ENCODE measurements at regions not wholly inside any gene's neighbourhood (a gene's known extent, or its start where the extent isn't known, plus 50 kb on each side); places are given as distances from the start of the nearest gene placed in this dataset.

- no peak for DNase-seq
These were observed 321.3 kb downstream of the PHF14 start for GRCh38 chr7:11294965-11295364.

- no peak for DNase-seq
These were observed 323.5 kb downstream of the PHF14 start for GRCh38 chr7:11297126-11297625.

- DNase-seq = no peak
These were observed 324.1 kb downstream of the PHF14 start for GRCh38 chr7:11297764-11298163.

- DNase-seq = no peak
These were observed 324.5 kb downstream of the PHF14 start for GRCh38 chr7:11298220-11298619.

GRCh38 chr7:11300241-11300640 lies 326.6 kb downstream of the PHF14 start:
- DNase-seq = no peak

GRCh38 chr7:11302121-11302520 lies 328.4 kb downstream of the PHF14 start:
- DNase-seq = no peak

DNA sequence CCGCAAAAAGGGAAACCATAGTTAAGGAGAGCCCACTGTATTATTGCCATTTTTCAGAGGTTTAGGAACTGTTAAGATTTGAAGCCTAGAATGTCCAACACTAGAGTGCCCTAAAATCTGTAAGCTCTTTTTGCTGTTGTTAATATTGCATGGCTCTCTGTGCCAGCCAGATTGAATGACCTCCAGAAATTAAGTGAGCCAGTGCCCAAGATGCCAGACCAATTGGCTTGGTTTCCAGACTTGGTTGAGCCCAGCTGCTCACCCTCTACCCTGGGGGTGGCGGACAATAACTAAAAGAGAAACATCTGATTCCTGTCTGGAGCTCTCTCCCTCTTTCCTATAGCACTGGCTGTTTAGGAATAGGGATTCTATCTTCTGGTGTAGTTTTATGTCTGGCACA lies 340.1 kb downstream of the PHF14 start:
- DNase-seq = no peak

DNA sequence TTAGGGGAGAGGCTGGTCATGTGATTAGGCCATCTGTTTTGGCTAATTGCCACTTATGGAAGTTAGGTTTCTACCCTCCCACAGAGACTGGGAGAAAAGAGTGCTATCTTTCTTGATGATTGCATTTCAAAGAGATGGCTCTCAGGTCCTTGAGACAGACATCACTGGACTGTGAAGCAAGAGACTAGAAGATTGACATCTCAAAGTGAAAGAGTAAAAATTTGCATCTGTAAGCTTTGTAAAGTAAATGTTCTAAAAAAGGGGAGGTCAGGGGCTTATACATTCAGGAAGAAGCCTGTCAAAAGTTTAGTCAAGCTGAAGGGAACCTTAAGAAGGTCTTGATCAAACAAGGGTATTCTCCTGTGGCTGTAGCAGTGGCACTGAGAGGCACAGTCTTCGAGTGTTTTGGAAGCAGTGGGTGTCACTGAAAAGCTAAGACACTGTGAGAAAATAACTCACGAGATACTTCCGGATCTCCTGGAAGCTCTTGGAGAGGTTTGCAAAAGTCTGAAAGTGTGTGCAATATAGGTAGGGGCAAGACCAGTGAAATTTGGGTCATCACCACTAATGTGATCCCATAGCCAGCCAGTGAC lies 342.1 kb downstream of the PHF14 start:
- no peak for DNase-seq

DNA sequence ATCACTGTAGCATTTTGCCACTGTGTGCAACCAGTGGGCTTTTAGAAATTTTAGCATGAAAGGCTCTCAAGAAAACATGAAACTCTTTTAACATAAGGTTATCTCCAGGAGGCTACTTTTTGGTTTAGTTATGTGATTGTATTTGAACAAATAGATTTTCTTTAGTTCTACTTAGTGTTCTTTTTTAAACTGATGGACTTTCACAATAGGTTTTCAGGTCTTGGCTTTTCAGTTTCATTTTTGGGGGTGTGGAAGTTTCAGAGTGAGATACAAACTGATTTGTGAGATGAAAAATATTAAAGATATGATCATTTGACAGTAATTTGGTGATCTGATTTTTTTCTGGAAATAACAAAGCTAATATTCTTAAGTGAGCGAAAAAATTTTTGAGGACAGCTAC lies 344.1 kb downstream of the PHF14 start:
- no peak for DNase-seq

- no peak for DNase-seq
These were observed 346.0 kb downstream of the PHF14 start for GRCh38 chr7:11319491-11320274.

Data from NCI-H1092 treated with DMSO at 0.1 percent for 48 hours (cell line).